ENCODE measurements at regions not wholly inside any gene's neighbourhood (a gene's known extent, or its start where the extent isn't known, plus 50 kb on each side); places are given as distances from the start of the nearest gene placed in this dataset.

DNA sequence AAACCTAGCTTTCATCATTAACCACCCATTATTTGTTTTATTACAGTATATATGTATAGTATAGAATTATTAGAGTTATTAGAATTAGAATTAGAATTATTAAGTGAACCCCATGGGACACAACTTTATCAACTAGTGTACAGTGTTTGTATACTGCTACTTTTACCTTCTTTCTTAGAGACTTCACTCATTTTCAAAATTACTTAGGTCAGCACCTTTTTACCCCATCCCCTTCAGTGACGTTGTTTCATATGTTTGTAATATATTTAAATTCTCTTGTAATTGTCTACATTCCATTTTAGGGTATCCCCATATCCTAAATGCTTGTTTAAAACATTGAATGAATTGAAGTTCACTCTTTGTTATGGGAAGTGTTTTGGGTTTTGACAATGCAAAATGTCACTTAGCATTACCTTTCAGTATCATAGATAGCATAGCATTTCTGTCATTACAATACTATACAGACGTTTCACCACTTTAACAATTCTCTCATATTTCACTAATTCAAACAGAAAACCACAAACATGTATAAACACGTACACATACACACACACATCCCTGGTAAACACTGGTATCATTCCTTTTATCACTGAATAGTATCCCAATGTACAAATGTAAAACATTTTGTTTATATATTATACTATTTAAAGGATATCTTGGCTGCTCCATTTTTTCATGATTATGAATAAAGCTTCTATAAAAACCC, 229.9 kb upstream of the MAGI2 start:
- H3K4me3 ChIP-seq (ENCODE audit: low read depth, low read length): no peak overlapping the region
- TF ChIP-seq, protein P1, sequence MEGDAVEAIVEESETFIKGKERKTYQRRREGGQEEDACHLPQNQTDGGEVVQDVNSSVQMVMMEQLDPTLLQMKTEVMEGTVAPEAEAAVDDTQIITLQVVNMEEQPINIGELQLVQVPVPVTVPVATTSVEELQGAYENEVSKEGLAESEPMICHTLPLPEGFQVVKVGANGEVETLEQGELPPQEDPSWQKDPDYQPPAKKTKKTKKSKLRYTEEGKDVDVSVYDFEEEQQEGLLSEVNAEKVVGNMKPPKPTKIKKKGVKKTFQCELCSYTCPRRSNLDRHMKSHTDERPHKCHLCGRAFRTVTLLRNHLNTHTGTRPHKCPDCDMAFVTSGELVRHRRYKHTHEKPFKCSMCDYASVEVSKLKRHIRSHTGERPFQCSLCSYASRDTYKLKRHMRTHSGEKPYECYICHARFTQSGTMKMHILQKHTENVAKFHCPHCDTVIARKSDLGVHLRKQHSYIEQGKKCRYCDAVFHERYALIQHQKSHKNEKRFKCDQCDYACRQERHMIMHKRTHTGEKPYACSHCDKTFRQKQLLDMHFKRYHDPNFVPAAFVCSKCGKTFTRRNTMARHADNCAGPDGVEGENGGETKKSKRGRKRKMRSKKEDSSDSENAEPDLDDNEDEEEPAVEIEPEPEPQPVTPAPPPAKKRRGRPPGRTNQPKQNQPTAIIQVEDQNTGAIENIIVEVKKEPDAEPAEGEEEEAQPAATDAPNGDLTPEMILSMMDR (IDR thresholded peaks at IDR 0.05; ENCODE audit: low read depth, low read length): no peak
- TF ChIP-seq, protein P2, sequence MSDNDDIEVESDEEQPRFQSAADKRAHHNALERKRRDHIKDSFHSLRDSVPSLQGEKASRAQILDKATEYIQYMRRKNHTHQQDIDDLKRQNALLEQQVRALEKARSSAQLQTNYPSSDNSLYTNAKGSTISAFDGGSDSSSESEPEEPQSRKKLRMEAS (IDR thresholded peaks at IDR 0.05; ENCODE audit: low read depth, low read length): no peak
- no peak for TF ChIP-seq POLR2A (IDR thresholded peaks at IDR 0.05; ENCODE audit: extremely low read depth, insufficient read length)
- TF ChIP-seq MYC (IDR thresholded peaks at IDR 0.05; ENCODE audit: low read depth, low read length): no peak
- no peak for DNase-seq (ENCODE audit: low read depth)

DNA sequence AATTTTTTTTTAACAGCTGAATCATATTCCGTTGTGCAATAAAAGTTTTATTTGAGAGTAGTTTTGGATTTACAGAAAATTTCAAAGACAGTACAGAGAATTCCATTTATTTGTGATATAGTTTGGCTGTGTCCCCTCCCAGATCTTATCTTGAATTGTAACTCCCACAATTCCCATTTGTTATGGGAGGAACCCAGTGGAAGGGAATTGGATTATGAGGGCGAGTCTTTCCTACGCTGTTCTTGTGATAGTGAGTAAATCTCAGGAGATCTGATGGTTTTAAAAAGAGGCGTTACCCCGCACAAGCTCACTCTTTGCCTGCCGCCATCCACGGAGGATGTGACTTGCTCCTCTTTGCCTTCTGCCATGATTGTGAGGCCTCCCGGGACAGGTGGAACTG, 228.0 kb upstream of the MAGI2 start:
- H3K4me3 ChIP-seq (ENCODE audit: low read depth, low read length): no peak overlapping the region
- DNase-seq (ENCODE audit: low read depth): no peak
- TF ChIP-seq MYC (IDR thresholded peaks at IDR 0.05; ENCODE audit: low read depth, low read length) (no peak), POLR2A (IDR thresholded peaks at IDR 0.05; ENCODE audit: extremely low read depth, insufficient read length) (no peak)
- TF ChIP-seq, protein P1 (IDR thresholded peaks at IDR 0.05; ENCODE audit: low read depth, low read length): no peak
- TF ChIP-seq, protein P2 (IDR thresholded peaks at IDR 0.05; ENCODE audit: low read depth, low read length): no peak

DNA sequence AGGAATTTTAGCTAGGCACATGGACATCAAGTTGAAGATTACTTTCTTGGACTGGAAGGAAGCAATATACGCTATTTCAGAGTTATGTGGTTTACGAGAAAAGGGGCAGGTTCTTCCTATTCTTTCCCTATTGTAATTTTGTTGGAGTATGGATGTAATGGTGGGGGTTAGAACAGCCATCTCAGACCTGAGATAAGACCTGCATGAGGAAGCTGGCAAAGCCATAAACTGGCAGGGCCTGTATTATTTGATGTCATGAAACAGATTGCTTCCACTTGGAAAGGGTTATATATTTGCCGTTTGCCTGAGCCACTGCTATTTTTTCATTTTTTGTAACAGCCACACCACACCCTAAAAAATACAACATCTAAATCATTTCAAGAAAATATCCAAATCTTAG, 220.5 kb upstream of the MAGI2 start:
- TF ChIP-seq MYC (IDR thresholded peaks at IDR 0.05; ENCODE audit: low read depth, low read length) (no peak), POLR2A (IDR thresholded peaks at IDR 0.05; ENCODE audit: extremely low read depth, insufficient read length) (no peak)
- TF ChIP-seq, protein P2 (IDR thresholded peaks at IDR 0.05; ENCODE audit: low read depth, low read length): no peak
- TF ChIP-seq, protein P1 (IDR thresholded peaks at IDR 0.05; ENCODE audit: low read depth, low read length): no peak
- DNase-seq (ENCODE audit: low read depth): no peak
- no peak overlapping the region for H3K4me3 ChIP-seq (ENCODE audit: low read depth, low read length)

DNA sequence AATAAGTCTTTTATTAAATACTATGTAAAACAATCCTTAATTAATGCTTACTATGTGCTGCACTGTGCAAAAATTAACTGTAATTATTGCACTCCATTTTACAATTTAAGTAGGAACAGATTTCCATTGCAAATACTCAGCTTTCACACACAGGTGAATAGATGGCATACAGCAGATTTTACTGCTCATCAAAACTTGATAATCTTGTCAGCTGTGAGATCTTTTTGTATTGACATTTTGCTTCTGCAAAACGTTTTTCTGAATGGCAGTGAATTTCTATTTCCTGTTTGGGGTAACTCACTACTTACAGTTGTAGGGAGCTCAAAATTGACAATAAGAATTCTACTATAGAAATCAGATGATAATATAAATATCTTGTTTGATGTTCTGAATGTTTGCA, 220.0 kb upstream of the MAGI2 start:
- TF ChIP-seq, protein P2 (IDR thresholded peaks at IDR 0.05; ENCODE audit: low read depth, low read length): no peak
- TF ChIP-seq MYC (IDR thresholded peaks at IDR 0.05; ENCODE audit: low read depth, low read length) (no peak), POLR2A (IDR thresholded peaks at IDR 0.05; ENCODE audit: extremely low read depth, insufficient read length) (no peak)
- TF ChIP-seq, protein P1 (IDR thresholded peaks at IDR 0.05; ENCODE audit: low read depth, low read length): no peak
- H3K4me3 ChIP-seq (ENCODE audit: low read depth, low read length): no peak overlapping the region
- no peak for DNase-seq (ENCODE audit: low read depth)

DNA sequence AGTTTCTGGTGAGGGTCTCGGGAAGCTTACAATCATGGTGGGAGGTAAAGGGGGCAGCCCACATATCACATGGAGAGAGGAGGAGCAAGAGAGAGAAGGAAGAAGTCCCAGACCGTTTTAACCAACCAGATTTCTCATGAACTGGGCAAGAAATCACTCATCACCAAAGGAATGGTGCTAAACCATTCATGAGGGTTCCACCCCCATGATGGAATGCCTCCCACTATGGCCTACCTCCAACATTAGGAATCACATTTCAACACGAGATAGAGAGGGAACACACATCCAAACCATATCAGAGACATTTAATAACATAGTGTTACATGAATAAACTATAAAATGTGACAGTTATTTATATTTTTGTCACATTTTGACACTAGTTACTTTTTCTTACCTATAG, 214.8 kb upstream of the MAGI2 start:
- no peak for TF ChIP-seq MYC (IDR thresholded peaks at IDR 0.05; ENCODE audit: low read depth, low read length)
- TF ChIP-seq, protein P1 (IDR thresholded peaks at IDR 0.05; ENCODE audit: low read depth, low read length): no peak
- TF ChIP-seq, protein P2 (IDR thresholded peaks at IDR 0.05; ENCODE audit: low read depth, low read length): no peak
- TF ChIP-seq POLR2A (IDR thresholded peaks at IDR 0.05; ENCODE audit: extremely low read depth, insufficient read length): no peak
- no peak for DNase-seq (ENCODE audit: low read depth)
- no peak overlapping the region for H3K4me3 ChIP-seq (ENCODE audit: low read depth, low read length)

Measured in NB4 (cell line).